Activated CD4-positive, alpha-beta T cell treated with anti-CD3 and anti-CD28 coated beads for 36 hours (primary cell): ENCODE measurements at regions not wholly inside any gene's neighbourhood (a gene's known extent, or its start where the extent isn't known, plus 50 kb on each side); places are given as distances from the start of the nearest gene placed in this dataset.

Experiments used
- ATAC-seq: fragments of 200-7000 bp; cut with Tn5 transposase; one replicate; pipeline ENCODE4 v1.10.0; 2021; ENCODE audit warnings: mild to moderate bottlenecking, moderate library complexity
- CTCF ChIA-PET: fragments of 350-600 bp; sonication (Branson Sonifier 250); formaldehyde crosslinking; loops from one replicate; lab custom pipeline; 2021; ENCODE audit warnings: antibody characterized with exemption; lab: Charles Lee
- POLR2A ChIA-PET: fragments of 350-600 bp; sonication (Branson Sonifier 250); formaldehyde crosslinking; loops from one replicate; lab custom pipeline; 2021; ENCODE audit warnings: antibody characterized with exemption, inconsistent platforms; lab: Charles Lee
- DNase-seq: peaks from one replicate; pipeline ENCODE4 v3.0.0-alpha.2; 2020
- H3K27ac Mint-ChIP-seq: one replicate; pipeline ENCODE4 v1.8.0; 2021; ENCODE audit warnings: mixed read lengths
- H3K27me3 Mint-ChIP-seq: one replicate; pipeline ENCODE4 v1.8.0; 2021; ENCODE audit warnings: mixed read lengths
- H3K36me3 Mint-ChIP-seq: one replicate; pipeline ENCODE4 v1.8.0; 2021; ENCODE audit warnings: low read depth, mixed read lengths
- H3K4me1 Mint-ChIP-seq: one replicate; pipeline ENCODE4 v1.8.0; 2021; ENCODE audit warnings: mixed read lengths
- H3K4me3 Mint-ChIP-seq: one replicate; pipeline ENCODE4 v1.8.0; 2021; ENCODE audit warnings: mild to moderate bottlenecking, moderate library complexity, mixed read lengths
- H3K9me3 Mint-ChIP-seq: one replicate; pipeline ENCODE4 v1.8.0; 2021; ENCODE audit warnings: low read depth, mixed read lengths
- intact Hi-C, 2 experiments: fragments of 100-400 bp; cut with DNase I in 1 of 2; cut with micrococcal nuclease in 1 of 2; formaldehyde crosslinking; loops; one replicate each; pipeline versions ENCODE4 v1.14.2 to v1.15.1; 2022 to 2024; cut with DNase I, micrococcal nuclease

GRCh38 chr7:374706-375311 is 84.8 kb downstream of the FOXL3 start:
- Mint-ChIP-seq H3K27me3 (no peaks in the 10 kb centered on the region), H3K9me3 (no peaks in the 10 kb centered on the region), H3K4me3 (no peak overlapping the region), H3K27ac (no peak overlapping the region), H3K4me1 (no peaks in the 10 kb centered on the region), H3K36me3 (no peaks in the 10 kb centered on the region)
- DNase-seq (no peak), ATAC-seq (no peak)
- POLR2A ChIA-PET = no interaction called here
- intact Hi-C loops = no loop called here
- CTCF ChIA-PET = no interaction called here

- DNase-seq = no peak
- intact Hi-C loops = no loop called here
- Mint-ChIP-seq H3K4me1 (peaks cover 4% of the 10 kb centered on the region), H3K9me3 (no peaks in the 10 kb centered on the region), H3K4me3 (no peak overlapping the region), H3K27me3 (no peaks in the 10 kb centered on the region), H3K27ac (no peak overlapping the region), H3K36me3 (no peaks in the 10 kb centered on the region)
- POLR2A ChIA-PET = no interaction called here
- ATAC-seq = no peak
- CTCF ChIA-PET = no interaction called here
These were observed 85.4 kb downstream of the FOXL3 start for GRCh38 chr7:375321-375831.

GRCh38 chr7:375901-376305 is 85.9 kb downstream of the FOXL3 start:
- no peaks in the 10 kb centered on the region for H3K9me3 Mint-ChIP-seq
- ChIA-PET CTCF (no interaction called here), POLR2A (no interaction called here)
- no peak for DNase-seq
- no peak for ATAC-seq
- no peak overlapping the region for H3K27ac Mint-ChIP-seq
- no peak overlapping the region for H3K4me3 Mint-ChIP-seq
- H3K4me1 Mint-ChIP-seq = peaks cover 6% of the 10 kb centered on the region
- H3K36me3 Mint-ChIP-seq = no peaks in the 10 kb centered on the region
- intact Hi-C loops = no loop called here
- no peaks in the 10 kb centered on the region for H3K27me3 Mint-ChIP-seq

GRCh38 chr7:376306-377079 is 86.5 kb downstream of the FOXL3 start:
- no peaks in the 10 kb centered on the region for H3K36me3 Mint-ChIP-seq
- no peaks in the 10 kb centered on the region for H3K9me3 Mint-ChIP-seq
- ChIA-PET POLR2A (no interaction called here), CTCF (no interaction called here)
- intact Hi-C loops = no loop called here
- H3K4me1 Mint-ChIP-seq = peaks cover 11% of the 10 kb centered on the region
- no peak overlapping the region for H3K27ac Mint-ChIP-seq
- H3K27me3 Mint-ChIP-seq = no peaks in the 10 kb centered on the region
- H3K4me3 Mint-ChIP-seq = no peak overlapping the region
- DNase-seq (no peak), ATAC-seq (no peak)

GRCh38 chr7:377080-378040 is 87.4 kb downstream of the FOXL3 start:
- Mint-ChIP-seq H3K4me1 (peaks cover 20% of the 10 kb centered on the region), H3K27me3 (no peaks in the 10 kb centered on the region), H3K9me3 (no peaks in the 10 kb centered on the region), H3K27ac (no peak overlapping the region), H3K36me3 (peaks cover 4% of the 10 kb centered on the region), H3K4me3 (no peak overlapping the region)
- no peak for ATAC-seq
- no peak for DNase-seq
- ChIA-PET POLR2A (no interaction called here), CTCF (no interaction called here)
- intact Hi-C loops = no loop called here

GRCh38 chr7:378041-378420 is 88.1 kb downstream of the FOXL3 start:
- intact Hi-C loops = no loop called here
- no peak for ATAC-seq
- H3K9me3 Mint-ChIP-seq = peaks cover under 1% of the 10 kb centered on the region
- H3K4me1 Mint-ChIP-seq = peaks cover 25% of the 10 kb centered on the region
- H3K4me3 Mint-ChIP-seq = no peak overlapping the region
- H3K27me3 Mint-ChIP-seq = no peaks in the 10 kb centered on the region
- peaks cover 4% of the 10 kb centered on the region for H3K36me3 Mint-ChIP-seq
- no peak for DNase-seq
- CTCF ChIA-PET = no interaction called here
- no peak overlapping the region for H3K27ac Mint-ChIP-seq
- POLR2A ChIA-PET = no interaction called here

- ATAC-seq (no peak), DNase-seq (no peak)
- intact Hi-C loops = no loop called here
- ChIA-PET POLR2A (no interaction called here), CTCF (no interaction called here)
- H3K27me3 Mint-ChIP-seq = no peaks in the 10 kb centered on the region
- H3K36me3 Mint-ChIP-seq = peaks cover 4% of the 10 kb centered on the region
- H3K4me1 Mint-ChIP-seq = peaks cover 25% of the 10 kb centered on the region
- no peak overlapping the region for H3K27ac Mint-ChIP-seq
- H3K4me3 Mint-ChIP-seq = no peak overlapping the region
- H3K9me3 Mint-ChIP-seq = peaks cover 4% of the 10 kb centered on the region
These were observed 88.8 kb downstream of the FOXL3 start for GRCh38 chr7:378551-379455.

- H3K36me3 Mint-ChIP-seq = peaks cover 4% of the 10 kb centered on the region
- POLR2A ChIA-PET = no interaction called here
- ATAC-seq = peak; percentile 9
- DNase-seq = no peak
- H3K4me1 Mint-ChIP-seq = peaks cover 25% of the 10 kb centered on the region
- no peaks in the 10 kb centered on the region for H3K27me3 Mint-ChIP-seq
- no peak overlapping the region for H3K4me3 Mint-ChIP-seq
- H3K27ac Mint-ChIP-seq = no peak overlapping the region
- H3K9me3 Mint-ChIP-seq = peaks cover 12% of the 10 kb centered on the region
- intact Hi-C loops = no loop called here
- CTCF ChIA-PET = no interaction called here
These were observed 89.6 kb downstream of the FOXL3 start for GRCh38 chr7:379456-380138.

- intact Hi-C loops = no loop called here
- Mint-ChIP-seq H3K4me1 (peaks cover 25% of the 10 kb centered on the region), H3K9me3 (peaks cover 13% of the 10 kb centered on the region), H3K27ac (peak overlapping the region; percentile 60), H3K4me3 (no peak overlapping the region), H3K27me3 (no peaks in the 10 kb centered on the region), H3K36me3 (peaks cover 4% of the 10 kb centered on the region)
- CTCF ChIA-PET = no interaction called here
- POLR2A ChIA-PET = no interaction called here
- no peak for DNase-seq
- peak; percentile 11 for ATAC-seq
These were observed 90.1 kb downstream of the FOXL3 start for GRCh38 chr7:380139-380485.

- ChIA-PET POLR2A (no interaction called here), CTCF (no interaction called here)
- Mint-ChIP-seq H3K4me3 (no peak overlapping the region), H3K27ac (no peak overlapping the region), H3K4me1 (peaks cover 25% of the 10 kb centered on the region), H3K9me3 (peaks cover 13% of the 10 kb centered on the region), H3K36me3 (peaks cover 4% of the 10 kb centered on the region), H3K27me3 (no peaks in the 10 kb centered on the region)
- ATAC-seq (no peak), DNase-seq (peak; percentile 10)
- intact Hi-C loops = loop anchor here in 1 of 2 experiments (1.0 kb wide), 1 partner anchor 18 kb away; no protein-coding TSS in a partner anchor
These were observed 90.8 kb downstream of the FOXL3 start for GRCh38 chr7:380711-381210.
